AG09309 (cell line): ENCODE measurements at regions not wholly inside any gene's neighbourhood (a gene's known extent, or its start where the extent isn't known, plus 50 kb on each side); places are given as distances from the start of the nearest gene placed in this dataset.

Source experiments
- DNase-seq: peaks from one replicate; pipeline ENCODE4 v3.0.0-alpha.2; 2010; ENCODE audit warnings: low read depth
- H3K4me3 ChIP-seq: 2 replicates; pipeline ENCODE4 v1.5.1; 2011; ENCODE audit warnings: mild to moderate bottlenecking, low read depth, low read length, moderate library complexity; ENCODE audit not compliant: control insufficient read depth
- TF ChIP-seq, protein P1 (sequence below): IDR thresholded peaks from 2 replicates; pipeline ENCODE4 v1.5.1; 2011; ENCODE audit warnings: mild to moderate bottlenecking, low read depth, low read length, inconsistent platforms; ENCODE audit not compliant: insufficient read depth, control insufficient read depth; ENCODE audit errors: missing control alignments

DNA sequence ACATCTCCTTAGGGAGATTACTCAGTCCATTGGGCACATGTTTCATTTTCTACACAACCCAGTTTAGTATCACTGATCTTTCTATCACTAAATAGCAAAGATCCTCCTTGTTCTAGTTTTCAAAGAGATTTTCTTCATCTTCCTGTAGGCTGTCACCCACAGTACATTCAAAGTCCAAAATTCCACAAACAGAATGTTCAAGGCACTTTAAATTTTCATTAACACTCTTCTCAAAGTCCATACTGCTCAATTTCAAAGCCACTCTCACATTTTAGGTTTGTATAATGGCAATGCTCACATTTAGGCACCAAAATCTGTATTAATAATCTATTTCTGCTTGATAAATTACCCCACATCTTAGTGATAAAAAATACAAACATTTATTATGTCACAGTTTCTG lies 152.8 kb downstream of the FSIP2 start:
- TF ChIP-seq, protein P1, sequence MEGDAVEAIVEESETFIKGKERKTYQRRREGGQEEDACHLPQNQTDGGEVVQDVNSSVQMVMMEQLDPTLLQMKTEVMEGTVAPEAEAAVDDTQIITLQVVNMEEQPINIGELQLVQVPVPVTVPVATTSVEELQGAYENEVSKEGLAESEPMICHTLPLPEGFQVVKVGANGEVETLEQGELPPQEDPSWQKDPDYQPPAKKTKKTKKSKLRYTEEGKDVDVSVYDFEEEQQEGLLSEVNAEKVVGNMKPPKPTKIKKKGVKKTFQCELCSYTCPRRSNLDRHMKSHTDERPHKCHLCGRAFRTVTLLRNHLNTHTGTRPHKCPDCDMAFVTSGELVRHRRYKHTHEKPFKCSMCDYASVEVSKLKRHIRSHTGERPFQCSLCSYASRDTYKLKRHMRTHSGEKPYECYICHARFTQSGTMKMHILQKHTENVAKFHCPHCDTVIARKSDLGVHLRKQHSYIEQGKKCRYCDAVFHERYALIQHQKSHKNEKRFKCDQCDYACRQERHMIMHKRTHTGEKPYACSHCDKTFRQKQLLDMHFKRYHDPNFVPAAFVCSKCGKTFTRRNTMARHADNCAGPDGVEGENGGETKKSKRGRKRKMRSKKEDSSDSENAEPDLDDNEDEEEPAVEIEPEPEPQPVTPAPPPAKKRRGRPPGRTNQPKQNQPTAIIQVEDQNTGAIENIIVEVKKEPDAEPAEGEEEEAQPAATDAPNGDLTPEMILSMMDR, result no peak
- DNase-seq, result no peak
- H3K4me3 ChIP-seq, result no peak overlapping the region

DNA sequence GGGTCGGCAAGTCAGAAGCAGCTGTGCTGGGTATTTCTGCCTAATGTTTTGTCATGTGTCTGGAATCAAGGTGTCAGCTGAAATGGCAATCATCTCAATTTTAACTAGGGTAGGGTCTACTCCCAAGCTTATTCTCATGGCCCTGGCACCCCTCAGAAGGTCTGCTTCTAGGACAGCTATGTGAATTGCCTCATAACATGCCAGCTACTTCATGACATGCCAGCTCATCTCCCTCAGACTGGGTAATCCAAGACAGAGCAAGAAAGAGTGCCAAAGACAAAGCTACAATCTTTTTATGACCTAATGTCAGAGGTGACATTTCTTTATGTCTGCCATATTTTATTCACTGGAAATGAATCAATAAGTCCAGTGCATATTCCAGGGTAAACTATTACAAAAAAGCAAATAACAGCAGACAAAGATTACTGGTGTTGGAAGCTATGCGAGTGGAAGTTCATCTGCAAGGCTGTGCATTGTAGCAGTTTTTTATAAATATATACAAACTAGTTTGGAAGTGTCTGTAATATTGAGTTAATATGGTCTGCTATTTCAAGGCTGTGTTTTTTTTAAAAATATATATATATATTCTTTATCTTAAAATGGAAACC lies 153.3 kb downstream of the FSIP2 start:
- TF ChIP-seq, protein P1, result no peak
- H3K4me3 ChIP-seq, result no peak overlapping the region
- DNase-seq, result no peak

DNA sequence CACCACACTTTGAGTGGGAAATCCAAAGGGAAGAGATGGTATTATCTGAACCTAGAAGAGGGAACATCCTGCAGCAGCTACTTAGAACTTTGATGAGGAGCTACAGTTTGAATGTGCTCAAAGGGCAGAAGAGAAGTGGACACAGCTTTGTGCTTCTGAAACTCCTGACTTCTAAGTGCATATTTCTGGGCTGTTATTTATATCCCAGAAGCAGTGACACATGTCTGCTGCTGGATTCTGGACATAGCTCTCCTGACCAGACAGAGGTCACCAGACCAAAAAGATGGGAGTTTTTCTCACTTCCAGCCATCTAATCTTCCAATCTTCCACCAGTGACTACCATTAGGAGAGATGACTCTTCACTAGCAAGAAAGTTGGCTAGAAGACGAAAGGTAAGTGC lies 153.9 kb downstream of the FSIP2 start:
- no peak overlapping the region for H3K4me3 ChIP-seq
- TF ChIP-seq, protein P1, result no peak
- no peak for DNase-seq

DNA sequence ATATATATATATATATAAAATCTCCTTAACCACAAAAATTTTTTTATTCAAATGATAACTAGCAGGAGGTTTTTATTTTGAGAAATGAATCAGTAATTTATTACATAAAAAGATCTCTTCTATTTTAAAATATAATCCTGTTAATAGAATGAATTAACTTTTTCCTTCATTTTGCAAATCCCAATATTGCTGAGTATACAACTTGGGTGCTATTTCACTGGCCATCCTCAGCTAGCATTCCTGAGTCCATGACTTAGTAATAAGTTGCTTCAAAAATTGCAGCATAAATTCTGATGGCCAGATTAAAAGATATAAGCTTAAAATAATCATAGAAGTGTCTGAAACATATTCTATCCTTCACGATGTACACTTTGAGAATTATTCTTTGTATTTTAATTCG lies 155.6 kb downstream of the FSIP2 start:
- H3K4me3 ChIP-seq, result no peak overlapping the region
- no peak for DNase-seq
- TF ChIP-seq, protein P1, result no peak

DNA sequence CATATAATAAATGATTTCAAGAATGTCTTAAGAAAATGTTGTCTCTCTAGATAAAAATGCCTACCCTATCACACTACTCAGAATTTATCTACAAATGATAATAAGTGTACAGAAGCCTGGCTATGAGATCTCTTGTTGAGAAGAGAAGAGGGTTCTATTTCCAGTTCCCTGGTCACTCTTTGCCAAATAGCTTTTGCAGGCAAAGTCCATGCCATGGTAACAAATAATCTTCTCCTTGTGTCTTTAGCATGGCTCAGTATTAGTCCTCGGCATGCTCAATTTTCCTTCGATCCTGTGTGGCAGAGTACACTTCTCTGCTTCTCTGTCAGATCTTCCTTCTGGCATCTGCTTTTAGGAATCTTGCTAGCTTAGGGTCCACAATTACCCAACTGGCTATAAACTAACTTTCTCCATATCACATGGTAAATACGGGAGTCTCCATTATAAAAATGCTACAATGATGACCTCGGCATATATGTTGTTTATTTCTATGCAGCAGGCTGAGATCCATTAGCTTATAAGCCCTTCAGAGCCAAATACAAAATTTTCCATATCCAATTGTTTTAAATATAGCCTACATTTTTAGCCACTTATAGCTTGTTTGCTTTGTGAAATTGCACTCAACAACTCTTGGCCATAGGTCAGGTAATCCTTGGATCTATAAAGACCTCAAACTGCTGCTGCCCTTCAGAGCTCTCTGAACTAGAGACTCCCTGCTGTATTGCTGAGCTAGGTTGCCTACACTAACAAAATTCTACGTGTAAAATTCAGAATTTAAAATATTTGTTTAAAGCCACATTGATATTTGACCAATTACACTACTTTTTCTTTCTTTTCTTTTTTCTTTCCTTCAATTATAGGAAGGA lies 157.5 kb downstream of the FSIP2 start:
- no peak for DNase-seq
- no peak overlapping the region for H3K4me3 ChIP-seq
- TF ChIP-seq, protein P1, result no peak

DNA sequence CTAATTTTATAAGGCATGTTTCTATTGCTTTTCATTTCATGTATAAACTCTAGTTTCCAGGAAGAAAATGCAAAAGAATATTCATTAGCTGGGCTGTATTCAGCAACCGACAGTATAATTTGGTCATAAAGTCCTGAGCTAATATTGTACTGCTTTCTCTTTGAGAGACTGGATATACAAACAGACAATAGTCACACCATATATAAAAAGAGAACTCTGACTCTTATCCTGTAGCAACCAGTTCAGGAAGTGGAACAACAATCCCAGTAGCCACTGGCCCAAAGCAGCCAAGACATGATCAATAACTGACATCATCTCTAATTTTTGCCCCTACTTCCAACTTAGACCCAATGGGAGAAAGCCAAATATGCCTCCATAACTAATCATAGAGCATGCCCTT lies 160.8 kb downstream of the FSIP2 start:
- no peak for DNase-seq
- TF ChIP-seq, protein P1, result no peak

DNA sequence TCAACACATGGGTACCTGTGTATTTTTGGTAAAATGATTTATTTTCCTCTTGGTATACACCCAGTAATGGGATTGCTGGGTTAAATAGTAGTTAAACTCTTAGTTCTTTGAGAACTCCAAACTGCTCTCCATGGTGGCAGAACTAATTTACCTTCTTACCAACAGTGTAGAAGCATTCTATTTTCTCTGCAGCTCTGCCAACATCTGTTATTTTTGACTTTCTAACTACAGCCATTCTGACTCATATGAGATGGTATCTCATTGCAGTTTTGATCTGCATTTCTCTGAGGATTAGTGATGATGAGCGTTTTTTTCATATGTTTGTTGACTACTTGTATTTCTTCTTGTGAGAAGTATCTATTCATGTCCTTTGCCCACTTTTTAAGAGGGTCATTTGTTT lies 180.6 kb downstream of the FSIP2 start:
- no peak overlapping the region for H3K4me3 ChIP-seq
- no peak for DNase-seq
- TF ChIP-seq, protein P1, result no peak

More for the DNA sequence above, 160.8 kb downstream of the FSIP2 start:
- no peak overlapping the region for H3K4me3 ChIP-seq
